ENCODE measurements at regions not wholly inside any gene's neighbourhood (a gene's known extent, or its start where the extent isn't known, plus 50 kb on each side); places are given as distances from the start of the nearest gene placed in this dataset.

- Histone ChIP-seq H3K27ac (replicated peaks) (no peak overlapping the region), H3K27me3 (ENCODE audit: insufficient read depth, poor library complexity, severe bottlenecking) (no peaks in the 10 kb centered on the region), H3K4me3 (replicated peaks; ENCODE audit: insufficient read depth, low read length) (no peak overlapping the region)
- no peak for DNase-seq (ENCODE audit: low read depth in 1 of 2, low spot score in 1 of 2)
- TF ChIP-seq, protein P1, sequence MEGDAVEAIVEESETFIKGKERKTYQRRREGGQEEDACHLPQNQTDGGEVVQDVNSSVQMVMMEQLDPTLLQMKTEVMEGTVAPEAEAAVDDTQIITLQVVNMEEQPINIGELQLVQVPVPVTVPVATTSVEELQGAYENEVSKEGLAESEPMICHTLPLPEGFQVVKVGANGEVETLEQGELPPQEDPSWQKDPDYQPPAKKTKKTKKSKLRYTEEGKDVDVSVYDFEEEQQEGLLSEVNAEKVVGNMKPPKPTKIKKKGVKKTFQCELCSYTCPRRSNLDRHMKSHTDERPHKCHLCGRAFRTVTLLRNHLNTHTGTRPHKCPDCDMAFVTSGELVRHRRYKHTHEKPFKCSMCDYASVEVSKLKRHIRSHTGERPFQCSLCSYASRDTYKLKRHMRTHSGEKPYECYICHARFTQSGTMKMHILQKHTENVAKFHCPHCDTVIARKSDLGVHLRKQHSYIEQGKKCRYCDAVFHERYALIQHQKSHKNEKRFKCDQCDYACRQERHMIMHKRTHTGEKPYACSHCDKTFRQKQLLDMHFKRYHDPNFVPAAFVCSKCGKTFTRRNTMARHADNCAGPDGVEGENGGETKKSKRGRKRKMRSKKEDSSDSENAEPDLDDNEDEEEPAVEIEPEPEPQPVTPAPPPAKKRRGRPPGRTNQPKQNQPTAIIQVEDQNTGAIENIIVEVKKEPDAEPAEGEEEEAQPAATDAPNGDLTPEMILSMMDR (IDR thresholded peaks at IDR 0.05; ENCODE audit: insufficient read depth, low read length): no peak
- TF ChIP-seq SPI1 (IDR thresholded peaks at IDR 0.05; ENCODE audit: borderline replicate concordance, low read depth) (no peak), POLR2AphosphoS5 (IDR thresholded peaks at IDR 0.05; ENCODE audit: low read depth) (no peak), GABPA (IDR thresholded peaks at IDR 0.05; ENCODE audit: low read depth) (no peak)
- TF ChIP-seq, protein P2, sequence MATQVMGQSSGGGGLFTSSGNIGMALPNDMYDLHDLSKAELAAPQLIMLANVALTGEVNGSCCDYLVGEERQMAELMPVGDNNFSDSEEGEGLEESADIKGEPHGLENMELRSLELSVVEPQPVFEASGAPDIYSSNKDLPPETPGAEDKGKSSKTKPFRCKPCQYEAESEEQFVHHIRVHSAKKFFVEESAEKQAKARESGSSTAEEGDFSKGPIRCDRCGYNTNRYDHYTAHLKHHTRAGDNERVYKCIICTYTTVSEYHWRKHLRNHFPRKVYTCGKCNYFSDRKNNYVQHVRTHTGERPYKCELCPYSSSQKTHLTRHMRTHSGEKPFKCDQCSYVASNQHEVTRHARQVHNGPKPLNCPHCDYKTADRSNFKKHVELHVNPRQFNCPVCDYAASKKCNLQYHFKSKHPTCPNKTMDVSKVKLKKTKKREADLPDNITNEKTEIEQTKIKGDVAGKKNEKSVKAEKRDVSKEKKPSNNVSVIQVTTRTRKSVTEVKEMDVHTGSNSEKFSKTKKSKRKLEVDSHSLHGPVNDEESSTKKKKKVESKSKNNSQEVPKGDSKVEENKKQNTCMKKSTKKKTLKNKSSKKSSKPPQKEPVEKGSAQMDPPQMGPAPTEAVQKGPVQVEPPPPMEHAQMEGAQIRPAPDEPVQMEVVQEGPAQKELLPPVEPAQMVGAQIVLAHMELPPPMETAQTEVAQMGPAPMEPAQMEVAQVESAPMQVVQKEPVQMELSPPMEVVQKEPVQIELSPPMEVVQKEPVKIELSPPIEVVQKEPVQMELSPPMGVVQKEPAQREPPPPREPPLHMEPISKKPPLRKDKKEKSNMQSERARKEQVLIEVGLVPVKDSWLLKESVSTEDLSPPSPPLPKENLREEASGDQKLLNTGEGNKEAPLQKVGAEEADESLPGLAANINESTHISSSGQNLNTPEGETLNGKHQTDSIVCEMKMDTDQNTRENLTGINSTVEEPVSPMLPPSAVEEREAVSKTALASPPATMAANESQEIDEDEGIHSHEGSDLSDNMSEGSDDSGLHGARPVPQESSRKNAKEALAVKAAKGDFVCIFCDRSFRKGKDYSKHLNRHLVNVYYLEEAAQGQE (IDR thresholded peaks at IDR 0.05; ENCODE audit: insufficient replicate concordance, low read depth): no peak
Observed at GRCh38 chr9:24296124-24296523, 249.6 kb downstream of the IZUMO3 start.

GRCh38 chr9:24293386-24293785, 252.3 kb downstream of the IZUMO3 start:
- no peaks in the 10 kb centered on the region for H3K27me3 ChIP-seq (ENCODE audit: insufficient read depth, poor library complexity, severe bottlenecking)
- H3K4me3 ChIP-seq (replicated peaks; ENCODE audit: insufficient read depth, low read length): no peak overlapping the region
- H3K27ac ChIP-seq (replicated peaks): no peak overlapping the region
- TF ChIP-seq POLR2AphosphoS5 (IDR thresholded peaks at IDR 0.05; ENCODE audit: low read depth) (no peak), GABPA (IDR thresholded peaks at IDR 0.05; ENCODE audit: low read depth) (no peak), SPI1 (IDR thresholded peaks at IDR 0.05; ENCODE audit: borderline replicate concordance, low read depth) (no peak)
- TF ChIP-seq, protein P1 (IDR thresholded peaks at IDR 0.05; ENCODE audit: insufficient read depth, low read length): no peak
- TF ChIP-seq, protein P2 (IDR thresholded peaks at IDR 0.05; ENCODE audit: insufficient replicate concordance, low read depth): no peak
- DNase-seq (ENCODE audit: low read depth in 1 of 2, low spot score in 1 of 2): no peak

- H3K27me3 ChIP-seq (ENCODE audit: insufficient read depth, poor library complexity, severe bottlenecking): no peaks in the 10 kb centered on the region
- TF ChIP-seq, protein P2 (IDR thresholded peaks at IDR 0.05; ENCODE audit: insufficient replicate concordance, low read depth): no peak
- TF ChIP-seq, protein P1 (IDR thresholded peaks at IDR 0.05; ENCODE audit: insufficient read depth, low read length): no peak
- TF ChIP-seq GABPA (IDR thresholded peaks at IDR 0.05; ENCODE audit: low read depth): no peak
- TF ChIP-seq POLR2AphosphoS5 (IDR thresholded peaks at IDR 0.05; ENCODE audit: low read depth): no peak
- TF ChIP-seq SPI1 (IDR thresholded peaks at IDR 0.05; ENCODE audit: borderline replicate concordance, low read depth): no peak
- no peak overlapping the region for H3K27ac ChIP-seq (replicated peaks)
- DNase-seq (ENCODE audit: low read depth in 1 of 2, low spot score in 1 of 2): no peak
- H3K4me3 ChIP-seq (replicated peaks; ENCODE audit: insufficient read depth, low read length): no peak overlapping the region
Observed at GRCh38 chr9:24286761-24287160, 258.9 kb downstream of the IZUMO3 start.

Data from HL-60 (cell line).